ENCODE measurements at regions not wholly inside any gene's neighbourhood (a gene's known extent, or its start where the extent isn't known, plus 50 kb on each side); places are given as distances from the start of the nearest gene placed in this dataset.

DNA sequence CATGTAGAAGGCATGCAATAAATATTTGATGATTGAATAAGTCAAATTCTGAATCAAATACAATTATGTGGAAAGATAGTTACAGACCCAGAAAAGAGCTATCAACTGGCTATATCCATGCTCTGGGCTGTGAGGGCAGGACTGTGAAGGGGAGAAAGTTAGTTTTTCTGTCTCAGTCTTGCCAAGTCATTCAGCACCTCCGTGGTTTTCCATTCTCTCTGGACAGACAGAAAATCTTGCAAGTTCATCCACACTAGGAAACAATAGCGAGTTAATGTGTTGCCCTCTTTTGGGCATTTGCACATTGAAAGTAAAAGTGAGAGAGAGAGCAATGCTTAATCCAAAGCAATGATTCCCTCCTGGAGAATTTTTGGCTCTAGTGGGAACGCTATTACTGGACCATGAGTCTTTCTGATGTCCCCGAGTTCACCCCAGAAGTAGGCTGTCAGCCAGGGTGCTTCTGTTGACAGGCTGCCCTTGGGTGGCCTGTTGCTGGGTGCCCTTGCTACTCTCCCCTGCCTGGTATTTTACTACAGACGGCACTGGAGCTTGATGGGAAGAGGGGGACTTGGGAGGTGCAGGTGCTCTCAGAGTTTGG lies 238.3 kb downstream of the LOXHD1 start:
- peak; percentile 56; the same call in 1 of the 2 replicates for TF ChIP-seq C11orf30 (IDR thresholded peaks at IDR 0.05; ENCODE audit: low read depth)
- TF ChIP-seq BACH1 (tag; IDR thresholded peaks at IDR 0.05), result 0 out of 2 replicates have a peak, but pooled peaks have one; percentile 25
- peak; percentile 75 for TF ChIP-seq NFE2 (IDR thresholded peaks at IDR 0.05; ENCODE audit: low read depth)
- TF ChIP-seq ZNF146 (CRISPR knock-in tag; IDR thresholded peaks at IDR 0.05; ENCODE audit: unreplicated experiment), result no peak
- no peak for TF ChIP-seq MCM3 (IDR thresholded peaks at IDR 0.05)
- TF ChIP-seq ZNF589 (CRISPR knock-in tag; IDR thresholded peaks at IDR 0.05; ENCODE audit: low read depth), result peak; percentile 24; the same call in 1 of the 2 replicates
- TF ChIP-seq HNRNPUL1 (IDR thresholded peaks at IDR 0.05; ENCODE audit: low read length), result no peak
- TF ChIP-seq POU5F1 (IDR thresholded peaks at IDR 0.05; ENCODE audit: borderline replicate concordance, low read depth, low read length, partially characterized antibody), result no peak
- TF ChIP-seq, protein P1, sequence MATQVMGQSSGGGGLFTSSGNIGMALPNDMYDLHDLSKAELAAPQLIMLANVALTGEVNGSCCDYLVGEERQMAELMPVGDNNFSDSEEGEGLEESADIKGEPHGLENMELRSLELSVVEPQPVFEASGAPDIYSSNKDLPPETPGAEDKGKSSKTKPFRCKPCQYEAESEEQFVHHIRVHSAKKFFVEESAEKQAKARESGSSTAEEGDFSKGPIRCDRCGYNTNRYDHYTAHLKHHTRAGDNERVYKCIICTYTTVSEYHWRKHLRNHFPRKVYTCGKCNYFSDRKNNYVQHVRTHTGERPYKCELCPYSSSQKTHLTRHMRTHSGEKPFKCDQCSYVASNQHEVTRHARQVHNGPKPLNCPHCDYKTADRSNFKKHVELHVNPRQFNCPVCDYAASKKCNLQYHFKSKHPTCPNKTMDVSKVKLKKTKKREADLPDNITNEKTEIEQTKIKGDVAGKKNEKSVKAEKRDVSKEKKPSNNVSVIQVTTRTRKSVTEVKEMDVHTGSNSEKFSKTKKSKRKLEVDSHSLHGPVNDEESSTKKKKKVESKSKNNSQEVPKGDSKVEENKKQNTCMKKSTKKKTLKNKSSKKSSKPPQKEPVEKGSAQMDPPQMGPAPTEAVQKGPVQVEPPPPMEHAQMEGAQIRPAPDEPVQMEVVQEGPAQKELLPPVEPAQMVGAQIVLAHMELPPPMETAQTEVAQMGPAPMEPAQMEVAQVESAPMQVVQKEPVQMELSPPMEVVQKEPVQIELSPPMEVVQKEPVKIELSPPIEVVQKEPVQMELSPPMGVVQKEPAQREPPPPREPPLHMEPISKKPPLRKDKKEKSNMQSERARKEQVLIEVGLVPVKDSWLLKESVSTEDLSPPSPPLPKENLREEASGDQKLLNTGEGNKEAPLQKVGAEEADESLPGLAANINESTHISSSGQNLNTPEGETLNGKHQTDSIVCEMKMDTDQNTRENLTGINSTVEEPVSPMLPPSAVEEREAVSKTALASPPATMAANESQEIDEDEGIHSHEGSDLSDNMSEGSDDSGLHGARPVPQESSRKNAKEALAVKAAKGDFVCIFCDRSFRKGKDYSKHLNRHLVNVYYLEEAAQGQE (IDR thresholded peaks at IDR 0.05; ENCODE audit: borderline replicate concordance), result no peak
- TF ChIP-seq, protein P1 (CRISPR knock-in tag; IDR thresholded peaks at IDR 0.05; ENCODE audit: low read depth), result no peak
- TF ChIP-seq MAFG (tag; conservative IDR thresholded peaks at IDR 0.05), result 0 out of 2 replicates have a peak, but pooled peaks have one; percentile 30
- H3K9me3 ChIP-seq (replicated peaks; ENCODE audit: control insufficient read depth, insufficient read depth, low read depth, low read length), result no peaks in the 10 kb centered on the region
- no peaks in the 10 kb centered on the region for H3K36me3 ChIP-seq (ENCODE audit: control insufficient read depth, insufficient read depth, low read length)
- H3K4me3 ChIP-seq, result no peak overlapping the region
- H2AFZ ChIP-seq (ENCODE audit: low read depth, low read length), result no peak overlapping the region
- H3K9ac ChIP-seq (ENCODE audit: insufficient read depth in 1 of 2, low read depth in 2 of 2, low read length in 2 of 2), result no peak overlapping the region
- FAIRE-seq (no peak), DNase-seq (ENCODE audit: extremely low read depth in 1 of 4, low spot score in 3 of 4) (no peak), ATAC-seq (no peak)
- 13% methylated on average over 4 of the region's 5 CpGs for WGBS (ENCODE audit: insufficient coverage, low coverage, missing lambda C conversion rate)
- POLR2A ChIA-PET, result interaction anchor here (0.7 to 1.1 kb wide), 2 partner anchors 10 to 98 kb away, joined by 3 to 4 read pairs; no protein-coding TSS in a partner anchor
- no peaks in the 10 kb centered on the region for H3K27me3 ChIP-seq (ENCODE audit: control insufficient read depth in 2 of 2, insufficient read depth in 2 of 2, low read length in 2 of 2)
- intact Hi-C loops (cut with micrococcal nuclease), result no loop called here
- CTCF ChIA-PET (ENCODE audit: low intra/inter-chr PET ratio), result no interaction called here
- no peak overlapping the region; the same call in 1 of the 2 replicates for H3K4me2 ChIP-seq (ENCODE audit: insufficient read depth, low read length)
- no TSS peak for BruUV-seq (replicated peaks)
- no peak overlapping the region for H3K27ac ChIP-seq (ENCODE audit: extremely low read depth, low read depth, low read length)
- in situ Hi-C loops (cut with MboI), result no loop called here
- peaks cover 0 to 37% of the 10 kb centered on the region in 2 experiments; a peak in 3 of 5 replicates for H3K4me1 ChIP-seq (replicated peaks in 1 of 2; ENCODE audit: control insufficient read depth in 2 of 2, insufficient read depth in 2 of 2, low read length in 2 of 2)
- H4K20me1 ChIP-seq (replicated peaks; ENCODE audit: control insufficient read depth, insufficient read depth, low read length), result no peaks in the 10 kb centered on the region
- no peaks in the 10 kb centered on the region for H3K9me1 ChIP-seq (ENCODE audit: control insufficient read depth, insufficient read depth, low read length)
- H3K79me2 ChIP-seq (ENCODE audit: control insufficient read depth, insufficient read depth, low read length), result no peaks in the 10 kb centered on the region
